ENCODE measurements at regions not wholly inside any gene's neighbourhood (a gene's known extent, or its start where the extent isn't known, plus 50 kb on each side); places are given as distances from the start of the nearest gene placed in this dataset.

- ChIA-PET CTCF (no interaction called here), POLR2A (no interaction called here)
- no peak for DNase-seq (ENCODE audit: low read depth, low spot score)
- Histone ChIP-seq H2AFZ (ENCODE audit: low read depth, low read length) (no peak overlapping the region), H3K9me3 (replicated peaks; ENCODE audit: control insufficient read depth, insufficient read depth, low read length) (no peaks in the 10 kb centered on the region), H3K4me3 (replicated peaks in 1 of 3; ENCODE audit: insufficient read depth in 1 of 3, low read depth in 1 of 3, low read length in 3 of 3) (no peak overlapping the region), H3K9me1 (replicated peaks; ENCODE audit: control insufficient read depth, extremely low read depth, insufficient read depth, low read length) (no peaks in the 10 kb centered on the region), H3K9ac (replicated peaks; ENCODE audit: extremely low read depth, insufficient read depth, low read length) (no peak overlapping the region), H3K79me2 (ENCODE audit: control insufficient read depth, insufficient read depth, low read length) (no peaks in the 10 kb centered on the region), H3K4me2 (ENCODE audit: insufficient read depth, low read length) (no peak overlapping the region), H3K27ac (ENCODE audit: insufficient read depth, low read depth, low read length) (no peak overlapping the region), H3K27me3 (ENCODE audit: control insufficient read depth in 2 of 2, insufficient read depth in 2 of 2, low read length in 2 of 2) (no peaks in the 10 kb centered on the region), H4K20me1 (replicated peaks; ENCODE audit: control insufficient read depth, extremely low read depth, insufficient read depth, low read length) (no peaks in the 10 kb centered on the region), H3K36me3 (ENCODE audit: control insufficient read depth in 2 of 2, extremely low read depth in 1 of 2, insufficient read depth in 2 of 2, low read length in 2 of 2) (no peaks in the 10 kb centered on the region), H3K4me1 (ENCODE audit: control insufficient read depth, extremely low read depth, insufficient read depth, low read length) (no peaks in the 10 kb centered on the region)
- intact Hi-C loops (cut with micrococcal nuclease) (no loop called here), dilution Hi-C loops (cut with MboI; ENCODE audit: extremely low pct_ligation_motif_present, low sequenced_read_pairs) (no loop called here)
- no TSS peak for BruUV-seq (replicated peaks)
- TF ChIP-seq FOS (IDR thresholded peaks at IDR 0.05; ENCODE audit: borderline replicate concordance, insufficient read depth, low read length) (no peak), POLR2A (IDR thresholded peaks at IDR 0.05; ENCODE audit: low read depth, low read length) (no peak), MAX (IDR thresholded peaks at IDR 0.05; ENCODE audit: insufficient read depth, insufficient read length) (no peak), JUN (IDR thresholded peaks at IDR 0.05; ENCODE audit: borderline replicate concordance, insufficient read depth, insufficient read length, low read depth) (no peak)
- FAIRE-seq, result no peak
Measured at GRCh38 chr5:125856949-125857348, 566.3 kb upstream of the GRAMD2B start.

- no peaks in the 10 kb centered on the region for H3K79me2 ChIP-seq (ENCODE audit: control insufficient read depth, insufficient read depth, low read length)
- no peaks in the 10 kb centered on the region for H3K9me1 ChIP-seq (replicated peaks; ENCODE audit: control insufficient read depth, extremely low read depth, insufficient read depth, low read length)
- intact Hi-C loops (cut with micrococcal nuclease) (no loop called here), dilution Hi-C loops (cut with MboI; ENCODE audit: extremely low pct_ligation_motif_present, low sequenced_read_pairs) (no loop called here)
- no peaks in the 10 kb centered on the region for H3K27me3 ChIP-seq (ENCODE audit: control insufficient read depth in 2 of 2, insufficient read depth in 2 of 2, low read length in 2 of 2)
- FAIRE-seq, result no peak
- H3K36me3 ChIP-seq (ENCODE audit: control insufficient read depth in 2 of 2, extremely low read depth in 1 of 2, insufficient read depth in 2 of 2, low read length in 2 of 2), result no peaks in the 10 kb centered on the region
- H3K4me1 ChIP-seq (ENCODE audit: control insufficient read depth, extremely low read depth, insufficient read depth, low read length), result no peaks in the 10 kb centered on the region
- ChIA-PET POLR2A (no interaction called here), CTCF (no interaction called here)
- TF ChIP-seq MAX (IDR thresholded peaks at IDR 0.05; ENCODE audit: insufficient read depth, insufficient read length) (no peak), JUN (IDR thresholded peaks at IDR 0.05; ENCODE audit: borderline replicate concordance, insufficient read depth, insufficient read length, low read depth) (no peak), POLR2AphosphoS5 (IDR thresholded peaks at IDR 0.05; ENCODE audit: insufficient read depth, low read depth, low read length) (no peak), POLR2A (IDR thresholded peaks at IDR 0.05; ENCODE audit: low read depth, low read length) (no peak), CTCF (IDR thresholded peaks at IDR 0.05; ENCODE audit: extremely low read depth in 1 of 2, insufficient read depth in 1 of 2, low read depth in 1 of 2, low read length in 2 of 2) (no peak), FOS (IDR thresholded peaks at IDR 0.05; ENCODE audit: borderline replicate concordance, insufficient read depth, low read length) (no peak), GATA2 (IDR thresholded peaks at IDR 0.05; ENCODE audit: insufficient read depth, insufficient read length, low read depth, low read length) (no peak), EZH2 (IDR thresholded peaks at IDR 0.05; ENCODE audit: borderline replicate concordance, low read depth, low read length, severe bottlenecking) (no peak), MYC (IDR thresholded peaks at IDR 0.05; ENCODE audit: low read depth, low read length) (no peak)
- H3K9ac ChIP-seq (replicated peaks; ENCODE audit: extremely low read depth, insufficient read depth, low read length), result no peak overlapping the region
- H3K4me3 ChIP-seq (replicated peaks in 1 of 3; ENCODE audit: insufficient read depth in 1 of 3, low read depth in 1 of 3, low read length in 3 of 3), result no peak overlapping the region
- no peak overlapping the region for H3K27ac ChIP-seq (ENCODE audit: insufficient read depth, low read depth, low read length)
- no peaks in the 10 kb centered on the region for H4K20me1 ChIP-seq (replicated peaks; ENCODE audit: control insufficient read depth, extremely low read depth, insufficient read depth, low read length)
- H3K4me2 ChIP-seq (ENCODE audit: insufficient read depth, low read length), result no peak overlapping the region
- no peaks in the 10 kb centered on the region for H3K9me3 ChIP-seq (replicated peaks; ENCODE audit: control insufficient read depth, insufficient read depth, low read length)
- no peak overlapping the region for H2AFZ ChIP-seq (ENCODE audit: low read depth, low read length)
- no TSS peak for BruUV-seq (replicated peaks)
- DNase-seq (ENCODE audit: low read depth, low spot score), result no peak
Measured at GRCh38 chr5:125863579-125863978, 559.6 kb upstream of the GRAMD2B start.

Measured in endothelial cell of umbilical vein (primary cell).